K562 (cell line): ENCODE measurements at regions not wholly inside any gene's neighbourhood (a gene's known extent, or its start where the extent isn't known, plus 50 kb on each side); places are given as distances from the start of the nearest gene placed in this dataset.

ENCODE experiments used
- BRF1 ChIP-seq: IDR thresholded peaks from 3 replicates; pipeline ENCODE4 v1.6.1; 2011; ENCODE audit warnings: borderline replicate concordance, mild to moderate bottlenecking; ENCODE audit not compliant: insufficient read length; ENCODE audit errors: extremely low read depth
- DPF2 ChIP-seq: fragments of 450-650 bp; IDR thresholded peaks from 2 replicates; pipeline ENCODE4 v1.6.1; 2016
- FOXM1 ChIP-seq, 2 experiments: fragments of 450-650 bp in 1 of 2; sonication (generic) in 1 of 2; formaldehyde crosslinking in 1 of 2; IDR thresholded peaks; 2 replicates each; pipeline versions ENCODE4 v1.6.1 to v1.9.0; 2017 to 2022; ENCODE audit warnings: low read depth in 2 of 2, mild to moderate bottlenecking in 2 of 2, missing genetic modification reagents in 1 of 2, moderate library complexity in 1 of 2
- FUS ChIP-seq: fragments of 200-400 bp; formaldehyde crosslinking; optimal IDR thresholded peaks from 2 replicates; pipeline ENCODE3; 2017; ENCODE audit warnings: low read depth, low read length
- IRF9 ChIP-seq: fragments of 450-650 bp; IDR thresholded peaks from 2 replicates; pipeline ENCODE4 v1.6.1; 2016; ENCODE audit warnings: missing biosample characterization, missing genetic modification characterization
- MEF2D ChIP-seq: conservative IDR thresholded peaks from 2 replicates; pipeline ENCODE4 v1.6.1; 2016; ENCODE audit warnings: low read depth, missing genetic modification characterization, missing compliant biosample characterization
- MTF1 ChIP-seq: fragments of 250-450 bp; sonication (Bioruptor Pico); IDR thresholded peaks from 2 replicates; pipeline ENCODE4 v1.9.0; 2021; ENCODE audit warnings: moderate library complexity, mild to moderate bottlenecking, inconsistent platforms, borderline replicate concordance
- PHF8 ChIP-seq: fragments of 200-600 bp; sonication (generic); IDR thresholded peaks from 2 replicates; pipeline ENCODE4 v1.6.1; 2012; ENCODE audit warnings: mixed run types, mild to moderate bottlenecking, inconsistent platforms, low read length, moderate library complexity, borderline replicate concordance
- POLR2A ChIP-seq: fragments of 450-650 bp; conservative IDR thresholded peaks from 2 replicates; pipeline ENCODE4 v1.6.1; 2016
- RFX7 ChIP-seq: fragments of 250-450 bp; sonication (Bioruptor Pico); IDR thresholded peaks from 2 replicates; pipeline ENCODE4 v1.5.1; 2021; ENCODE audit warnings: mild to moderate bottlenecking
- SAFB2 ChIP-seq: fragments of 200-400 bp; formaldehyde crosslinking; IDR thresholded peaks from 2 replicates; pipeline ENCODE4 v1.6.1; 2018; ENCODE audit warnings: borderline replicate concordance, low read length, low read depth, moderate library complexity; ENCODE audit not compliant: severe bottlenecking
- TAF9B ChIP-seq: fragments of 450-650 bp; IDR thresholded peaks from 2 replicates; pipeline ENCODE4 v1.6.1; 2018; ENCODE audit warnings: mild to moderate bottlenecking; ENCODE audit not compliant: partially characterized antibody
- ZBTB17 ChIP-seq: fragments of 450-650 bp; formaldehyde crosslinking; IDR thresholded peaks from 2 replicates; pipeline ENCODE4 v1.4.0; 2020; ENCODE audit warnings: mild to moderate bottlenecking
- ZBTB26 ChIP-seq: fragments of 450-650 bp; formaldehyde crosslinking; IDR thresholded peaks from 2 replicates; pipeline ENCODE4 v1.4.0; 2022; ENCODE audit warnings: missing genetic modification characterization
- ZFP1 ChIP-seq: fragments of 450-650 bp; formaldehyde crosslinking; IDR thresholded peaks from 2 replicates; pipeline ENCODE4 v1.4.0; 2020; ENCODE audit warnings: mild to moderate bottlenecking, mixed read lengths
- ZNF830 ChIP-seq: fragments of 250-450 bp; sonication (Bioruptor Pico); IDR thresholded peaks from 2 replicates; pipeline ENCODE4 v1.5.0; 2021; ENCODE audit warnings: mild to moderate bottlenecking
- TF ChIP-seq, protein P1 (sequence below): sonication (generic); formaldehyde crosslinking; IDR thresholded peaks from 2 replicates; pipeline ENCODE4 v1.8.1; 2023; ENCODE audit warnings: mild to moderate bottlenecking, missing genetic modification reagents
- TF ChIP-seq, protein P2 (sequence below): fragments of 250-450 bp; sonication (Bioruptor Pico); IDR thresholded peaks from 2 replicates; pipeline ENCODE4 v1.5.0; 2020; ENCODE audit warnings: mild to moderate bottlenecking, borderline replicate concordance
- TF ChIP-seq, protein P3 (sequence below): fragments of 250-450 bp; sonication (Bioruptor Pico); IDR thresholded peaks from 2 replicates; pipeline ENCODE4 v1.9.0; 2021; ENCODE audit warnings: mild to moderate bottlenecking, inconsistent platforms

- TF ChIP-seq, protein P1, sequence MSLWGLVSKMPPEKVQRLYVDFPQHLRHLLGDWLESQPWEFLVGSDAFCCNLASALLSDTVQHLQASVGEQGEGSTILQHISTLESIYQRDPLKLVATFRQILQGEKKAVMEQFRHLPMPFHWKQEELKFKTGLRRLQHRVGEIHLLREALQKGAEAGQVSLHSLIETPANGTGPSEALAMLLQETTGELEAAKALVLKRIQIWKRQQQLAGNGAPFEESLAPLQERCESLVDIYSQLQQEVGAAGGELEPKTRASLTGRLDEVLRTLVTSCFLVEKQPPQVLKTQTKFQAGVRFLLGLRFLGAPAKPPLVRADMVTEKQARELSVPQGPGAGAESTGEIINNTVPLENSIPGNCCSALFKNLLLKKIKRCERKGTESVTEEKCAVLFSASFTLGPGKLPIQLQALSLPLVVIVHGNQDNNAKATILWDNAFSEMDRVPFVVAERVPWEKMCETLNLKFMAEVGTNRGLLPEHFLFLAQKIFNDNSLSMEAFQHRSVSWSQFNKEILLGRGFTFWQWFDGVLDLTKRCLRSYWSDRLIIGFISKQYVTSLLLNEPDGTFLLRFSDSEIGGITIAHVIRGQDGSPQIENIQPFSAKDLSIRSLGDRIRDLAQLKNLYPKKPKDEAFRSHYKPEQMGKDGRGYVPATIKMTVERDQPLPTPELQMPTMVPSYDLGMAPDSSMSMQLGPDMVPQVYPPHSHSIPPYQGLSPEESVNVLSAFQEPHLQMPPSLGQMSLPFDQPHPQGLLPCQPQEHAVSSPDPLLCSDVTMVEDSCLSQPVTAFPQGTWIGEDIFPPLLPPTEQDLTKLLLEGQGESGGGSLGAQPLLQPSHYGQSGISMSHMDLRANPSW (CRISPR knock-in tag) = no peak
- TF ChIP-seq RFX7 (no peak), PHF8 (no peak), ZBTB17 (0 out of 2 replicates have a peak, but pooled peaks have one; percentile 65), MEF2D (tag) (no peak), MTF1 (CRISPR knock-in tag) (no peak), BRF1 (no peak), POLR2A (no peak), SAFB2 (no peak), ZBTB26 (CRISPR knock-in tag) (no peak), ZFP1 (CRISPR knock-in tag) (no peak), ZNF830 (CRISPR knock-in tag) (no peak), FOXM1 (IDR thresholded peaks at IDR 0.05; ENCODE audit: low read depth) (peak; percentile 69), FOXM1 (CRISPR knock-in tag; IDR thresholded peaks at IDR 0.05; ENCODE audit: low read depth) (no peak), FUS (no peak), TAF9B (no peak), IRF9 (tag) (no peak), DPF2 (peak; percentile 94)
- TF ChIP-seq, protein P2, sequence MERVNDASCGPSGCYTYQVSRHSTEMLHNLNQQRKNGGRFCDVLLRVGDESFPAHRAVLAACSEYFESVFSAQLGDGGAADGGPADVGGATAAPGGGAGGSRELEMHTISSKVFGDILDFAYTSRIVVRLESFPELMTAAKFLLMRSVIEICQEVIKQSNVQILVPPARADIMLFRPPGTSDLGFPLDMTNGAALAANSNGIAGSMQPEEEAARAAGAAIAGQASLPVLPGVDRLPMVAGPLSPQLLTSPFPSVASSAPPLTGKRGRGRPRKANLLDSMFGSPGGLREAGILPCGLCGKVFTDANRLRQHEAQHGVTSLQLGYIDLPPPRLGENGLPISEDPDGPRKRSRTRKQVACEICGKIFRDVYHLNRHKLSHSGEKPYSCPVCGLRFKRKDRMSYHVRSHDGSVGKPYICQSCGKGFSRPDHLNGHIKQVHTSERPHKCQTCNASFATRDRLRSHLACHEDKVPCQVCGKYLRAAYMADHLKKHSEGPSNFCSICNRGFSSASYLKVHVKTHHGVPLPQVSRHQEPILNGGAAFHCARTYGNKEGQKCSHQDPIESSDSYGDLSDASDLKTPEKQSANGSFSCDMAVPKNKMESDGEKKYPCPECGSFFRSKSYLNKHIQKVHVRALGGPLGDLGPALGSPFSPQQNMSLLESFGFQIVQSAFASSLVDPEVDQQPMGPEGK = no peak
- TF ChIP-seq, protein P3, sequence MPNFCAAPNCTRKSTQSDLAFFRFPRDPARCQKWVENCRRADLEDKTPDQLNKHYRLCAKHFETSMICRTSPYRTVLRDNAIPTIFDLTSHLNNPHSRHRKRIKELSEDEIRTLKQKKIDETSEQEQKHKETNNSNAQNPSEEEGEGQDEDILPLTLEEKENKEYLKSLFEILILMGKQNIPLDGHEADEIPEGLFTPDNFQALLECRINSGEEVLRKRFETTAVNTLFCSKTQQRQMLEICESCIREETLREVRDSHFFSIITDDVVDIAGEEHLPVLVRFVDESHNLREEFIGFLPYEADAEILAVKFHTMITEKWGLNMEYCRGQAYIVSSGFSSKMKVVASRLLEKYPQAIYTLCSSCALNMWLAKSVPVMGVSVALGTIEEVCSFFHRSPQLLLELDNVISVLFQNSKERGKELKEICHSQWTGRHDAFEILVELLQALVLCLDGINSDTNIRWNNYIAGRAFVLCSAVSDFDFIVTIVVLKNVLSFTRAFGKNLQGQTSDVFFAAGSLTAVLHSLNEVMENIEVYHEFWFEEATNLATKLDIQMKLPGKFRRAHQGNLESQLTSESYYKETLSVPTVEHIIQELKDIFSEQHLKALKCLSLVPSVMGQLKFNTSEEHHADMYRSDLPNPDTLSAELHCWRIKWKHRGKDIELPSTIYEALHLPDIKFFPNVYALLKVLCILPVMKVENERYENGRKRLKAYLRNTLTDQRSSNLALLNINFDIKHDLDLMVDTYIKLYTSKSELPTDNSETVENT (CRISPR knock-in tag) = no peak
Measured at GRCh38 chr5:12615141-12615820, 711.0 kb upstream of the CTNND2 start (continued).
